ENCODE measurements at regions not wholly inside any gene's neighbourhood (a gene's known extent, or its start where the extent isn't known, plus 50 kb on each side); places are given as distances from the start of the nearest gene placed in this dataset.

DNA sequence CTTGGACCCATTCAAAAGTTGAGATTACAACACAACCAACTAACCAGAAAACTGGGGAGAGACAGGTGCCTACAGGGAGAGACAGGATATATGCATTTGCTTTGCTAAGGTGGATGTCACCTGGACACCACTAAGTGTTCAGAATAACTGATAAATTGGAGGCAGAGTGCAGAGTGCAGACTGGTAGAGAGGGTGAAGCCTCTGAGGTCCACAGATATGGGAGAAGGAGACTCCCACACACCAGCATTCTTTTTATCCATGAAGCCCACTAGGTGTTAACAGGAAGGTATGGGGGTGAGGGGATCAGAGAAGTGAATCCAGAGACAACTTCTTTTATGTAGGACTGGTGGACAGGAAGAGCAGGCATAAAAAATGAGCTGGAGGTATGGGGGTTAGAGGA lies 1310.0 kb upstream of the ZEB2 start:
- TF ChIP-seq, protein P1, sequence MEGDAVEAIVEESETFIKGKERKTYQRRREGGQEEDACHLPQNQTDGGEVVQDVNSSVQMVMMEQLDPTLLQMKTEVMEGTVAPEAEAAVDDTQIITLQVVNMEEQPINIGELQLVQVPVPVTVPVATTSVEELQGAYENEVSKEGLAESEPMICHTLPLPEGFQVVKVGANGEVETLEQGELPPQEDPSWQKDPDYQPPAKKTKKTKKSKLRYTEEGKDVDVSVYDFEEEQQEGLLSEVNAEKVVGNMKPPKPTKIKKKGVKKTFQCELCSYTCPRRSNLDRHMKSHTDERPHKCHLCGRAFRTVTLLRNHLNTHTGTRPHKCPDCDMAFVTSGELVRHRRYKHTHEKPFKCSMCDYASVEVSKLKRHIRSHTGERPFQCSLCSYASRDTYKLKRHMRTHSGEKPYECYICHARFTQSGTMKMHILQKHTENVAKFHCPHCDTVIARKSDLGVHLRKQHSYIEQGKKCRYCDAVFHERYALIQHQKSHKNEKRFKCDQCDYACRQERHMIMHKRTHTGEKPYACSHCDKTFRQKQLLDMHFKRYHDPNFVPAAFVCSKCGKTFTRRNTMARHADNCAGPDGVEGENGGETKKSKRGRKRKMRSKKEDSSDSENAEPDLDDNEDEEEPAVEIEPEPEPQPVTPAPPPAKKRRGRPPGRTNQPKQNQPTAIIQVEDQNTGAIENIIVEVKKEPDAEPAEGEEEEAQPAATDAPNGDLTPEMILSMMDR (conservative IDR thresholded peaks at IDR 0.05 in 1 of 2, IDR thresholded peaks at IDR 0.05 in 1 of 2; ENCODE audit: low read depth in 1 of 2, low read length in 2 of 2) = no peak
- no peak for TF ChIP-seq EZH2 (IDR thresholded peaks at IDR 0.05; ENCODE audit: low read length, missing control alignments)

Data from fibroblast of lung (primary cell).